SK-N-SH (cell line): ENCODE measurements at regions not wholly inside any gene's neighbourhood (a gene's known extent, or its start where the extent isn't known, plus 50 kb on each side); places are given as distances from the start of the nearest gene placed in this dataset.

Experiments used
- CTCF ChIP-seq: fragments of 200-600 bp; sonication (generic); IDR thresholded peaks from 2 replicates; pipeline ENCODE4 v1.6.1; 2017; ENCODE audit warnings: antibody characterized with exemption, mild to moderate bottlenecking, moderate library complexity
- JUND ChIP-seq: IDR thresholded peaks from 2 replicates; pipeline ENCODE4 v1.4.0; 2012
- POLR2AphosphoS5 ChIP-seq: IDR thresholded peaks from 2 replicates; pipeline ENCODE4 v1.6.1; 2012; ENCODE audit warnings: low read depth, low read length
- SMC3 ChIP-seq: IDR thresholded peaks from 2 replicates; pipeline ENCODE4 v1.6.1; 2012; ENCODE audit warnings: low read depth, low read length, improper control_type of control experiment
- TAF1 ChIP-seq: IDR thresholded peaks from 2 replicates; pipeline ENCODE4 v1.6.1; 2012; ENCODE audit warnings: low read depth, mild to moderate bottlenecking, low read length, moderate library complexity, borderline replicate concordance
- USF2 ChIP-seq: fragments of 150-350 bp; IDR thresholded peaks from 2 replicates; pipeline ENCODE4 v1.6.1; 2017; ENCODE audit warnings: antibody characterized with exemption, low read length, low read depth, borderline replicate concordance

GRCh38 chr1:218926631-218927030, 247.0 kb upstream of the LYPLAL1 start:
- no peak for TF ChIP-seq USF2
- TF ChIP-seq POLR2AphosphoS5 = no peak
- TF ChIP-seq CTCF = no peak
- TF ChIP-seq SMC3 = no peak
- no peak for TF ChIP-seq JUND
- no peak for TF ChIP-seq TAF1
